Ovary (tissue), 3 donors: ENCODE measurements at regions not wholly inside any gene's neighbourhood (a gene's known extent, or its start where the extent isn't known, plus 50 kb on each side); places are given as distances from the start of the nearest gene placed in this dataset.

Source experiments
- CTCF ChIP-seq, 3 donors: fragments of 450-650 bp in 2 of 3; fragments of 200-600 bp in 1 of 3; IDR thresholded peaks; one replicate each; pipeline versions ENCODE4 v1.5.1 to v1.8.0; 2016 to 2022; ENCODE audit warnings: antibody characterized with exemption in 3 of 3, mild to moderate bottlenecking in 1 of 3
- POLR2A ChIP-seq: fragments of 450-650 bp; IDR thresholded peaks from one replicate; pipeline ENCODE4 v1.6.1; 2017; ENCODE audit warnings: antibody characterized with exemption, mild to moderate bottlenecking, moderate library complexity
- donor health status: DM: no; HTN: no; CAD: no.

- TF ChIP-seq CTCF (IDR thresholded peaks at IDR 0.05), result no peak
- no peak for TF ChIP-seq POLR2A
Measured at GRCh38 chr2:184543832-184544231, 54.5 kb upstream of the ZNF804A start.
